Hepatocyte (in vitro differentiated cells): ENCODE measurements at regions not wholly inside any gene's neighbourhood (a gene's known extent, or its start where the extent isn't known, plus 50 kb on each side); places are given as distances from the start of the nearest gene placed in this dataset.

ENCODE experiments used
- EZH2 ChIP-seq: fragments of 200-600 bp; sonication (generic); IDR thresholded peaks from 2 replicates; pipeline ENCODE4 v1.6.1; 2016; ENCODE audit warnings: antibody characterized with exemption, mild to moderate bottlenecking, borderline replicate concordance
- EZH2phosphoT487 ChIP-seq: fragments of 200-600 bp; sonication (generic); IDR thresholded peaks from one replicate; pipeline ENCODE4 v1.6.1; 2018; ENCODE audit warnings: antibody characterized with exemption, mild to moderate bottlenecking, low read depth, moderate library complexity; ENCODE audit not compliant: unreplicated experiment, severe bottlenecking

GRCh38 chr5:3026651-3027050 is 275.2 kb upstream of the IRX2 start:
- TF ChIP-seq EZH2 (no peak), EZH2phosphoT487 (no peak)
